ENCODE measurements at regions not wholly inside any gene's neighbourhood (a gene's known extent, or its start where the extent isn't known, plus 50 kb on each side); places are given as distances from the start of the nearest gene placed in this dataset.
"Not testable (repeated sequence)": the region's sequence is repeated elsewhere in the genome, so short reads cannot be mapped to it uniquely, and the experiment has no call there.

DNA sequence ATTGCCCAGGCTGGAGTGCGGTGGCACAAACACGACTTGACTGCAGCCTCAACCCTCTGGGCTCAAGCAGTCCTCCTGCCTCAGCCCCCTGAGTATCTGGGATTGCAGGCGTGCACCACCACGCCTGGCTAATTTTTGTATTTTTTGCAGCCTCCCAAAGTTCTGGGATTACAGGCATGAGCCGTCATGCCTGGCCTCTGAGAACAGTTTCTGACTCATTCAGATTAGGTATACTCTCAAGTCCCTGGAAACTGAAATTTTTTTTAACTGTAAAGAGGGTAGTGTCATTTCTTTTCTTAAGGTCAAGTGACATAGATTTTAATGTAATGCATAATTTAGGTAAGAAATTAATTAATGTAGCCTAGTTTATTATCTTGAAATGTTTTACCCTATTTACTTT, 104.7 kb downstream of the SEPTIN7 start:
- Histone ChIP-seq H3K27me3 (no peaks in the 10 kb centered on the region), H3K27ac (no peak overlapping the region), H3K4me1 (peaks cover 0 to 18% (median 2%) of the 10 kb centered on the region in 4 donors), H3K36me3 (peaks cover 3 to 44% (median 38%) of the 10 kb centered on the region in 4 donors), H3K9me3 (no peaks in the 10 kb centered on the region), H3K4me3 (no peak overlapping the region)
- intact Hi-C loops (cut with DNase I; ENCODE audit: low total_unique reads), result loop anchor here (5.0 kb wide), 1 partner anchor 198 kb away; no protein-coding TSS in a partner anchor
- no peak for DNase-seq
- TF ChIP-seq, protein P1, sequence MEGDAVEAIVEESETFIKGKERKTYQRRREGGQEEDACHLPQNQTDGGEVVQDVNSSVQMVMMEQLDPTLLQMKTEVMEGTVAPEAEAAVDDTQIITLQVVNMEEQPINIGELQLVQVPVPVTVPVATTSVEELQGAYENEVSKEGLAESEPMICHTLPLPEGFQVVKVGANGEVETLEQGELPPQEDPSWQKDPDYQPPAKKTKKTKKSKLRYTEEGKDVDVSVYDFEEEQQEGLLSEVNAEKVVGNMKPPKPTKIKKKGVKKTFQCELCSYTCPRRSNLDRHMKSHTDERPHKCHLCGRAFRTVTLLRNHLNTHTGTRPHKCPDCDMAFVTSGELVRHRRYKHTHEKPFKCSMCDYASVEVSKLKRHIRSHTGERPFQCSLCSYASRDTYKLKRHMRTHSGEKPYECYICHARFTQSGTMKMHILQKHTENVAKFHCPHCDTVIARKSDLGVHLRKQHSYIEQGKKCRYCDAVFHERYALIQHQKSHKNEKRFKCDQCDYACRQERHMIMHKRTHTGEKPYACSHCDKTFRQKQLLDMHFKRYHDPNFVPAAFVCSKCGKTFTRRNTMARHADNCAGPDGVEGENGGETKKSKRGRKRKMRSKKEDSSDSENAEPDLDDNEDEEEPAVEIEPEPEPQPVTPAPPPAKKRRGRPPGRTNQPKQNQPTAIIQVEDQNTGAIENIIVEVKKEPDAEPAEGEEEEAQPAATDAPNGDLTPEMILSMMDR (IDR thresholded peaks at IDR 0.05), result no peak
- TF ChIP-seq POLR2AphosphoS5 (IDR thresholded peaks at IDR 0.05) (no peak), EP300 (IDR thresholded peaks at IDR 0.05) (no peak), POLR2A (IDR thresholded peaks at IDR 0.05) (no peak)
- 73 to 83% (median 79%) methylated on average over 5 of the region's 5 CpGs for WGBS, 5 donors

DNA sequence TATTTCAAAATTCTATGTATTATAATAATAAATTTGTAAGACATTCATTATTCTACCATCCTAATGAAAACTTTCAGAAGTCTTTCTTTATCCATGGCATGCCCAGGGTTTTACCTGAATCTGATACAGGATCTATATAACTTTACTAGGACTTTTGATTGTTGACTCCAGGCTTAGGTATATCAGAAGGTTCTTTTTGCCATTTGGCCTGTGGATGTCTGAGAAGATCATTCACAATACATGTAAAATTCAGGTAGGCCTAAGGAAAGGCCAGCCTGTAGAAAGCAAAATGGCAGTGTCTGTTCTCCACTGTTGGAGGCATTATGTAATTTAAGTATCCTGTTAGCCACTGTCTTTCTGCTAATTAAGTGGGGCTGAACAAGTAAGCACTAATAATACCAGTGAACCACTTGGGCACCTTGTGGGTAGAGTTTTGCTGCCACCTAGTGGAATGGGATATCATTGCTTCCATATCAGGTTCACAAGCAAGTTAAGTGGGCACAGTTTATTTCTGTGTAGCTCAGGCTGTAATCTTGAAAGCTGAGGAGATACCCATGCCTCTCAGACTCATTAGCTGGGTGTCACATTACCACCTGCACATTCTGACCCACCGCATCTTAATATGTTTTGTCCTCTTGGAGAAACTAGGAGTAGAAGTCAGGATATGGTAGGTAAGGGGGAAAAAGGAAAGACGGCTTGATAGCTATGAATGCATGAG, 105.5 kb downstream of the SEPTIN7 start:
- DNase-seq, result peak; percentile 44 to 91
- no peak overlapping the region for H3K27ac ChIP-seq
- H3K27me3 ChIP-seq, result no peaks in the 10 kb centered on the region
- peaks cover 3 to 39% (median 31%) of the 10 kb centered on the region in 4 donors for H3K36me3 ChIP-seq
- no peaks in the 10 kb centered on the region for H3K9me3 ChIP-seq
- H3K4me1 ChIP-seq, result peaks cover 0 to 18% (median 2%) of the 10 kb centered on the region in 4 donors
- intact Hi-C loops (cut with DNase I; ENCODE audit: low total_unique reads), result loop anchor here (5.0 kb wide), 1 partner anchor 199 kb away; no protein-coding TSS in a partner anchor
- 27 to 48% (median 36%) methylated on average over 2 of the region's 2 CpGs for WGBS, 5 donors
- H3K4me3 ChIP-seq, result no peak overlapping the region
- TF ChIP-seq POLR2A (IDR thresholded peaks at IDR 0.05), result no peak
- TF ChIP-seq, protein P1 (IDR thresholded peaks at IDR 0.05), result peak in 6 of 7 experiments; percentile 61 to 93 (median 90)
- TF ChIP-seq POLR2AphosphoS5 (IDR thresholded peaks at IDR 0.05), result peak in 1 of 3 donors; percentile 54

DNA sequence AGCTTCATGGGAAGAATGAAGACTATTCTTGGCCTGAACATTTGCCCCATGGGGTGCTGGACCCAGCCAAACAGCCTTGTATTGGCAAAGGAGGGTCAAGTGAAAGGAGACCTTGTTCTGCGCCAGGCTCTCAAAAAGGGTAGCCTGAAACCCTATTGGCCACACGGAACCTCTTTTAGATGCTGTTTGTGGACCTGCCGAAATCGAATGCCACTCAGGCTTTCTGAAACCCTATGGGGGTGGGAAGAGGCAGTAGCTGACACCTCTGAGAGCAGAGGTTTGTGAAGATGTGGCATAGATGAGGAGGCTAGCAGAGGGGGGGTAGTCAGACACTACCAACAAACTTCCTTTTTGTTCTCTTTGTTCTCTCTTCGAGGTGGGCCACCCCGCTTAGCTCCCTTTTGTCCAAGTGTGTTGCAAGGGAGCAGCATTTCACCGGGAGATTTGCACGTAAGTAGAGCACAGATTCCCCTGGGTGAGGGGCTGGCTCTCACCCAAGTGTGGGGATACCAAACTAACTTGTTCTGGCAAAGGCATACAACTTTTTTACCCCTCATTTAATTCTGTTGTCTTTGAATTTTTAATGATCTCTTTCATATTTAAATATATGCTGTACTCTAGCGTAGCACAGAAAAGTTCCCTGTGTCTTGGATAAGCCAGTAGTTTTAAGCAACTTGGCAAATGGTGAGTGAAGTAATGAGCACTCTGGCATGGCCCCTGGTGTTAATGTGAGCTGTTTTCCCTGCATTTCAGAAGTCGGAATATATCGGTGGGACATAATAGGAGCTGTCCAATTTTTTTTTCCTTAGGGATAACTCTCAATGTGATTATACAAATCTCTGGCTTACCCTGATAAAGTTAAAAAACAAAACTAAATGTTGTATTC, 107.7 kb downstream of the SEPTIN7 start:
- TF ChIP-seq, protein P1 (IDR thresholded peaks at IDR 0.05), result no peak
- TF ChIP-seq POLR2AphosphoS5 (IDR thresholded peaks at IDR 0.05), result no peak
- WGBS, 5 donors, result 55 to 67% (median 63%) methylated on average over 11 of the region's 11 CpGs
- Histone ChIP-seq H3K36me3 (peaks cover 3 to 24% (median 21%) of the 10 kb centered on the region in 4 donors), H3K9me3 (peaks cover 0 to 5% (median 0%) of the 10 kb centered on the region in 4 donors), H3K27me3 (no peaks in the 10 kb centered on the region), H3K4me1 (peaks cover 0 to 13% (median 2%) of the 10 kb centered on the region in 4 donors), H3K27ac (no peak overlapping the region), H3K4me3 (no peak overlapping the region)
- DNase-seq, result no peak
- intact Hi-C loops (cut with DNase I; ENCODE audit: low total_unique reads), result loop anchor here (5.0 kb wide), 1 partner anchor 201 kb away; no protein-coding TSS in a partner anchor

DNA sequence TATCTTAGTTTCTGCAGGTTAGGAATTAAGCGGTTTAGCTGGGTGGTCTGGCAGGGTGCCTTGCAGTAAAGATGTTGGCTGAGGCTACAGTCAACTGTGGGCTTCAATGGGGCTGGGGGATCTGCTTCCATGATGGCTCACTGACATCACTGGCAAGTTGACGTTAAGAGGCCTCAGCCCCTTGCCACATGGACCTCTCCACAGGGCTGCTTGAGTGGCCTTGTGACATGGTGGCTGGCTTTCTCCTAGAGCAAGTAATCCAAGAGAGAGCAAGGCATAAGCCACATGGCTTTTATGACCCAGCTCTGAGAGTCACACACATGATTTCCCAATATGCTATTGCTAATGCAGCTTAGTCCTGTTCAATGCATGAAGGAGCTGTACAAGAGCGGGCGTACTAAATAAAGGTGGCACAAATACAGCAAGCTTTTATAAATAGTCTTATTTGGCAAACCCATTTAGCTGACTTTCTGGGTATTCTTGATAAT, 109.1 kb downstream of the SEPTIN7 start:
- WGBS, 5 donors, result 91 to 95% (median 92%) methylated on average over 4 of the region's 4 CpGs
- DNase-seq, result no peak
- Histone ChIP-seq H3K4me1 (peaks cover 0 to 13% (median 2%) of the 10 kb centered on the region in 4 donors), H3K4me3 (no peak overlapping the region), H3K36me3 (peaks cover under 1 to 13% (median 9%) of the 10 kb centered on the region in 4 donors), H3K9me3 (peaks cover 0 to 5% (median 0%) of the 10 kb centered on the region in 4 donors), H3K27me3 (no peaks in the 10 kb centered on the region), H3K27ac (no peak overlapping the region)
- intact Hi-C loops (cut with DNase I; ENCODE audit: low total_unique reads), result loop anchor here (5.0 kb wide), 1 partner anchor 203 kb away; no protein-coding TSS in a partner anchor
- TF ChIP-seq, protein P1 (IDR thresholded peaks at IDR 0.05), result no peak
- TF ChIP-seq POLR2A (IDR thresholded peaks at IDR 0.05) (no peak), POLR2AphosphoS5 (IDR thresholded peaks at IDR 0.05) (no peak), EP300 (IDR thresholded peaks at IDR 0.05) (no peak)

DNA sequence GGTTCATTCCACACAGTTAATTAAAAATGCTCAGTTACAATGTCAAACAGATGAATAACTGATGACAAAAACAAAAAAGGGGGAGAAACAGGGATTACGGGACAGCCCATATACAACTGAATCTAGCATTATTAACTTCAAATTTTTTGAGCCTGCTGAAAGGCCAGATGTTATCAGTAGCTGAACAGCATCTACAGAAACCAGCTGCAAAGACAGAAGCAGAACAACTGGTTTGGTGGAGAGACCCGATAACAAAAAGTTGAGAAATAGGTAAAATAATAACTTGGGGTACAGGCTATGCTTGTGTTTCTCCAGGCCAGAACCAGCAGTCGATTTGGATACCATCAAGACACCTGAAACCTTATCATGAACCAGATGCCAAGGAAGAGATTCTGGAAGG, 109.8 kb downstream of the SEPTIN7 start:
- intact Hi-C loops (cut with DNase I; ENCODE audit: low total_unique reads); H3K27me3 ChIP-seq; H3K27ac ChIP-seq; H3K36me3 ChIP-seq; DNase-seq; H3K4me3 ChIP-seq; H3K9me3 ChIP-seq: not testable (repeated sequence)
- peaks cover 0 to 13% (median 2%) of the 10 kb centered on the region in 4 donors for H3K4me1 ChIP-seq
- 87 to 95% (median 88%) methylated on average over 3 of the region's 3 CpGs for WGBS, 5 donors

DNA sequence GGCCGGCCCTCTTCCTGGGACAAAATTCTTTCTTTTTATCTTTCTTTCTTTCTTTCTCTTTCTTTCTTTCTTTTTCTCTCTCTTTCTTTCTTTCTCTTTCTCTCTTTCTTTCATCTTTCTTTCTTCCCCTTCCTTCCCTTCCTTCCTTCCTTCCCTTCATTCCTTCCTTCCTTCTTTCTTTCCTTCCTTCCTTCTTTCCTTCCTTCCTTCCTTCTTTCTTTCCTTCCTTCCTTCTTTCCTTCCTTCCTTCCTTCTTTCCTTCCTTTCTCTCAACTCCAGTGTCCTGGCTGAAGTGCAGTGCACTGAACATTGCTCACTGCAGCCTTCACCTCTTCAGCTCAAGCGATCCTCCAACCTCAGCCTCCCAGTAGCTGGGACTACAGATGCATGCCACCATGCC, 112.5 kb downstream of the SEPTIN7 start:
- WGBS, 5 donors, result 93 to 100% (median 97%) methylated on average over 2 of the region's 2 CpGs
- H3K36me3 ChIP-seq; H3K4me3 ChIP-seq; DNase-seq; H3K27ac ChIP-seq; intact Hi-C loops (cut with DNase I; ENCODE audit: low total_unique reads); H3K9me3 ChIP-seq; H3K27me3 ChIP-seq; H3K4me1 ChIP-seq: not testable (repeated sequence)

Data from stomach (tissue), 8 donors.